ENCODE measurements at regions not wholly inside any gene's neighbourhood (a gene's known extent, or its start where the extent isn't known, plus 50 kb on each side); places are given as distances from the start of the nearest gene placed in this dataset.

DNA sequence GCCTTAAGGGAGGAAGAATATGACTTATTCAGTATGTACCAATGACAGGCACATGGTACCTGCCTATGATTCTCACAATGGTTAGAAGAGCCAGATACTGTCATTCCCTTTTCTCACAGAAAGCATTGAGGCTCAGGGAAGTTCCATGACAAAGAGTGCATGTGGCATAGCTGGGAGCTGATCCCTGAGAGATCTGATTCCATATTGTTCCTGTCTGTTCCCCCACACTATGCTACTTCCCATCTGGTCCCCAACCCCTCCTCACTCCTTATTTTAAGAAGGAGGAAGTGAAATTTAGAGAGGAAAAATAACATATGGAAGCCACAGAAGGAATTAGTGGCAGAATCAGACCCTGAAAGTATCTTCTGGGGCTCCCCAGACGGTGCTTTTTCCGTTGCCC, 500.0 kb downstream of the PLPP3 start:
- no peak for DNase-seq
- intact Hi-C loops (cut with DNase I) = no loop called here

DNA sequence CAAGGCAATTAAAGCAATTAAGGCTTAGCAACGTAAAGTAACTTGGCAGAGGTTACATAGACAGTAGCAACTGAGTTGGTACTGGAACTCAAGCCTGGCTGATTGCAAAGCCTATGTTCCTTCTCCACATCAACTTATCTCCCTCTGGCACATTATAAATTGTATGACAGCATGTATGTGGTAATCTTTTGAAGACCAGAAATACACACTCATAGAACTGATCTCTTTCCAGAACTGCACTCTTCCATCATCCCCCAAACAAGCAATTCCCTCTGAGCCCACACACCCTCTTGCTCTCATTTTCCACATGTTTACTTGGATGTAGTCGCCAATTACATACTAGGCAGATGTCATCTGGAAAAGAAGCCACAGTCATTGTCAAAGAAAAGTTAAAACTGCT, 502.2 kb downstream of the PLPP3 start:
- intact Hi-C loops (cut with DNase I) = no loop called here

GRCh38 chr1:56074007-56074651, 505.2 kb downstream of the PLPP3 start:
- intact Hi-C loops (cut with DNase I) = no loop called here

More for the DNA sequence above, 502.2 kb downstream of the PLPP3 start:
- no peak for DNase-seq

DNA sequence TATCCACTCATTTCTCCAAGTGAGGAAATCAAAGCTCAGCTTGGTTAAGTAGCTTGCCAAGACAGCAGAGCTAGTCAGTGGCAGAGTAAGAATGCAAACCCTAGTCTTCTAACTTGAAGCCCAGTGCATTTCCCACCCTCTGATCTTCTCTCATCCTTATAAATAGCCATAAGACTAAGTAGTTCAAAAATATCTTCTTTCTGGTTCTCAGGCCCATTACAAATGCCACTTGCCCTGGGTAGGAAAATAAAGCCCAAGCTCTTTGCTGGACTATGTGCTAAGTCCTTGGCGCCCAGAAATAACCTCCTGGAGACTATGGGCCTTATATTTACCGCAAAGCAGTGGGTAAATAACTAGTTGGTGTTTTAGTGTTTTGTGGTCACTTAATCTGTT, 505.8 kb downstream of the PLPP3 start:
- intact Hi-C loops (cut with DNase I) = no loop called here
- DNase-seq = no peak

More at GRCh38 chr1:56074007-56074651, 505.2 kb downstream of the PLPP3 start:
- peak in 3 of 42 donors; percentile 3 to 7 (median 4) for DNase-seq

DNA sequence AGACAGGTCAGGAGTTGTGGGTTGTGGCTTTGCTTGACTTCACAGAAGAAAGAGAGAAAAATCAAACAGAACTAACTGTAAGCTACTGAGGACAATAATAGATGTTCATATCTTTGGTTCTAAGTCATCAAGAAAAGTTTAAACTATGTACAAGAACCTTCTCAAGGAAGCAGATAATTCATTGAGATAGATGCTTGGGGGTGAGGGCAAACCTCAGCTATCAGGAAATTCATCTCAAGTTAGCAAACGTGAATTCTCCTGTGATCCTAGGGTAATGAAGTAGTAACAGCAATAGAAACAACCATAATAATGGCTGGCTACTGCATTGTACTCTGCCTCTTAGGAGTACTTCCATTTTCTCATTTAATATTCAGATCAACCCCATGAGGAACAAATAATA, 506.2 kb downstream of the PLPP3 start:
- intact Hi-C loops (cut with DNase I) = no loop called here

DNA sequence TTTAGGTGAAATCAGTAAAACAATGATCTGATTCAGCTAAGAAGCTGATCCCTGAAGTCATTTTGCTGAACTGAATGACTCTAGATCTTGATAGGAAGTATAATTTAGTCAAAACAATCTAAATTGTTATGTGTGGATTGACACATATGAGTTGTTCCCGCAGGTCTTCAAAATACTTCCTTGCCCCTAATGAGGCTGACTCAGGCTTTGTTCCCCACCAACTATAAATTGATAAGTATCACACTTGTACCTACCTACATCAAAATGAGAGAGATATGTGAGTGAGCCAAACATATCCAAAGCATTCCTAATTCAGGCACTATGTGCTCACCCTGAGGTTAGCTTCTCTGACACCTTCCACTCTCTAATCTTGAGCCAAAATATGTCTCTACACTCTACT, 507.1 kb downstream of the PLPP3 start:
- no peak for DNase-seq
- intact Hi-C loops (cut with DNase I) = no loop called here

More for the DNA sequence above, 506.2 kb downstream of the PLPP3 start:
- DNase-seq = no peak

DNA sequence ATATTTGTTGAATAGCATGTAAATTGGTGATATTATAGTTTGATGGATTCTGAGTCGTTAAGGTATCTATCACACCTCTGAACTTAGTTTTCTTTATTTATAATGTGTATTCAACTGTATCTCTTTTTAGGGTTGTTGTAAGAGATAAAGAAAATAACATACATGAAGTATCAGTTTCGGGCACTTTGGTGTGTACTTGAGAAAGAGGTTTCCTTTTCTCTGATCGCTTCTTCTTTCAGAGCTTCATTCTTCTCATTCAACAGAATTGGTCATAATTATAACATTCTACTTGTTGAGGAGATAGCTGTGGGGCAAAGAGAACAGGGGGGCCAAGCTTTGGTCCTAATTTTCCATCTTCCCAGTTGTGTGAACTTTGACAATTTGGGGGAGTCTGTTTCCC, 508.0 kb downstream of the PLPP3 start:
- DNase-seq = no peak
- intact Hi-C loops (cut with DNase I) = no loop called here

DNA sequence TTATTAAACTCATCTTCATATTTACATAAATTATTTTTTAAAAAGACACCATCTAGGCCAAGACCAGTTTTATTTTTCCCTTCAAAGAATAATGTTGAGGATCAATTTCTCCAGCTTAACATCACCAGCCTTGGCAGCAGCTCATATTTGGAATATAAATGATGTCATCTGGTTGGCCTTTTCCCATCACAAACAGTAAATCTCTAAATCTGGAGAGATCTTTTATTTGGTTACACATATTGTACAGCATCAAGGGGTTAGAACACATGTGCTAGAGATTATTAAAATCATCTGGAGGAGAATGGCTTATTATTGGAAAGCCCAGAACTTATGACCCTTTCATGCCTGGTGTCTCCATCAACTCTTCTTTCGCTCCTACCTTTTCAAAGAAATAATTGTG, 508.8 kb downstream of the PLPP3 start:
- intact Hi-C loops (cut with DNase I) = no loop called here
- DNase-seq = no peak

DNA sequence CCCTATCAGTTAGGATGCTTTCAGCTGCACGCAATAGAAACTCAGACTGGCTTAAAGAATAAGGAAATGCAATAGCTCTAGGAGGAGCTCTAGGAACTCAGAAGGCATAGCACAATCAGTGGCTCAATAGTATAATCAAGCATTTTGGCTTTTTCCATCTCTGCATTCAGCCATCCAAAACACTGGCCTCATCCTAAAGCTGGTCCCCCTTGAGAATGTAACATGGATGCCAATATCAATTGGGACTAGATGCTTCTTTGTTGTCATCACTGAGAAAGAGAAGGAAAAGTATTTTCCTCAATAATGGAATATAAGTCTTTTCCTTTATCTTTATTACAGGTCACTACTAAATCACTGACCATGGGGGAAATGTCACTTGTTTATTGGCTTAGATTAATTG, 509.5 kb downstream of the PLPP3 start:
- DNase-seq = no peak
- intact Hi-C loops (cut with DNase I) = no loop called here

DNA sequence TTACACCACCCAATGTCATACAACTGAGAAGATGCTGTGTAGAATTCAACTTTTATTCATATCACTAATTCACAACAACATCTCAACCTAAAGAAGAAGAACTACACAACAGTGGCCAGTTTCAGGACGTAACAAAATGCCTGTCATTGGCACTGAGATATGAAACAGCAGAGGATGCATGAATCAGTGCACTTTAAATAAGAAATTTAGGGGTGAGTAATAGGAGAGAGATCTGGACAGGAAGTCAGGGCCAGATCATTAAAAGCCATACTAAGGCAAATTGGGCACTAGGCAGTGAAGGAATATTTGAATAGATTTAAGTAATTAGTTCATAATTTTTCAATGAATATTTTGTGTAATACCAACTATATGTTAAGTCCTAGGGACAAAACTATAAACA, 510.5 kb downstream of the PLPP3 start:
- DNase-seq = no peak
- intact Hi-C loops (cut with DNase I) = no loop called here

- no peak for DNase-seq
- intact Hi-C loops (cut with DNase I) = no loop called here
These were observed 511.2 kb downstream of the PLPP3 start for GRCh38 chr1:56068210-56068609.

DNA sequence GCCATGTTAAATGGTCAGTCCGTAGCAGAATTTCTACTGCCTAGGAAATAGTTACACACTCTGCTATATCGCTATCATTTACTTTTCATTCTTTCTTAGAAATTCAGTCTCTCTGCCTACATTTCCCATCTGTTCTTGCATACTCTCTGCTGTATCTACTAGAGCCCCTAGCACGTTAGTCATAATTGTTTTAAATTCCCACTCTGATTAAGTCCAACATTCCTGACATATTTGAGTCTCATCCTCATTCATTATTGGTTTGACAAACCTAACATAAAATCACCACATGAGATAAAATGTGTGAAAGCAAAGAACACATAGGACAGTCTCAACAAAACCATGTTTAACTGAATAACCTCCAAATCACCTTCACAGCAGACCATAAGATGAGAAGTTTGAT, 513.6 kb downstream of the PLPP3 start:
- DNase-seq = no peak
- intact Hi-C loops (cut with DNase I) = no loop called here

DNA sequence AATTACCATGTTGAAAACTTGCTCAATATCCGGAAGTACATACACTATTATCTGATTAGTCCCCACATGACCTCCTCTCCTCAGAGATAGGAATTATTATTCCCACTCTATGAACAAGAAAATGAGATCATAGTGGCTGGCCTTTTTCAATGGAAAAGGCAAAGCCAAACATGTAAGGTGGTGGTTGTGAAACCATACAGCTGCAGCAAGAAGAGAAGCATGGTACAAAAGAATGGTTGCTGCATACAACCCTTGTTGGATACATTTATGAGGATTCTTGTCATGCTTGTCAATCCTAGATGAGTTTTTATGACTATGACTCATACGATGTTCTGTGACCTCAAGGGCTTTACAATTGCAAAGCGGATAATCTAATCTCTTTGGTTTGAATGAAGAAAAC, 514.7 kb downstream of the PLPP3 start:
- DNase-seq = no peak
- intact Hi-C loops (cut with DNase I) = no loop called here

DNA sequence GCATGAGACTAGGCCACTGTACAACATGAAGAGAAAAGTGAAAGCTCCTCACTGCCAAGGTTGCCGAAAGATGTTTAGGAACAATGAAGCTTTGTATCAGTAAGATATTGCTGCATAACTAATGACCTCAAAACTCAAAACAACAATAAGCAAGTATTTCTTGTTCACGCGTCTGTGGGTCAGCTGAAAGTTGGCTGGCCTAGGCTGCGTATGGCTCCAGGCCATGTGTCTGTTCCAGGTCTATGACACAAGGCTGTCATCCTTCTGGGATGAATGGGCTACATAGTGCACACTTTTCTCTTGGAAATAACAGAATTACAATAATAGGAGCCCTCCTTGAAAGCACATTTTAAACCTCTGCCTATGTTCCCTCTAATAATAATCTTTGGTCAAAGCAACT, 515.9 kb downstream of the PLPP3 start:
- intact Hi-C loops (cut with DNase I) = no loop called here
- peak in 41 of 42 donors; percentile 33 to 90 (median 69) for DNase-seq

DNA sequence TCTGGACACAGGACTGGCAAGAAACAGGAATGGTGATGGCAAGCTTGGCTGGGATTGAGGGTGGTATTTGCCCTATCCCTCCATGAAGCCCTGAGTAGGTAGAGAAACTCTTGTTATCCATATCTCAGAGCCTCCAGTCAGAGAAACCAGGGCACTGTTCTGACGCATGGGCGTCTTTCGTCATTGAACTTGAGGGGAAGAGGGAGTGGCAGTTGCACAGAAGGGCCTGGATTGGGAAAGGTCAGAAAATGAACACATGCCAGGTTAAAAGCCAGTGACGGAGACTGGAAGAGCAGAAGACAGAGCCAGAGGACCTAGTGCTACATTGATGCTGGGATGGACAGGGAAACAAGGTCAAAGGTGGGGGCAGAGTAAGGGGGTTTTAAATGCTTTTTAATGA, 516.7 kb downstream of the PLPP3 start:
- DNase-seq = no peak
- intact Hi-C loops (cut with DNase I) = no loop called here

GRCh38 chr1:56061824-56062223, 517.5 kb downstream of the PLPP3 start:
- intact Hi-C loops (cut with DNase I) = no loop called here
- DNase-seq = no peak

DNA sequence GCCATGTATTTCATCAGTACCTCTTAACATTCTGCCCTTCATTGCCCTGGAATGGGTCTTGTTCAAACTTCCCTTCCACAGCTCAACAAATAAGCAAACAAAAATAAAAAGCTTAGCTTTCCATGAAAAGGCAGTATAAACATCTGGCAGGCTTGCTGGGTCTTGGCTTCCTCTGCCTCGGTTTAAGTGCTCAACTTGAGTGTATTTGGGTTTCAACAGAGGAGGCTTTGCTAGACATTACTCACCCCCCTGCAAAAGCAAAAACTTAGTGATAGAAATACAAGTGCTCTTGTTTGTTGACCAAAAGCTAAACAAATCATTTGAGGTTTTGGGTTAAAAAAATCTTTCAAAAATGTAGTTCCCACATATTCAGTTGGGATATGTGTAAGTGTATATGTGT, 518.5 kb downstream of the PLPP3 start:
- intact Hi-C loops (cut with DNase I) = no loop called here
- DNase-seq = no peak

GRCh38 chr1:56057466-56058405, 521.6 kb downstream of the PLPP3 start:
- no peak for DNase-seq
- intact Hi-C loops (cut with DNase I) = no loop called here

DNA sequence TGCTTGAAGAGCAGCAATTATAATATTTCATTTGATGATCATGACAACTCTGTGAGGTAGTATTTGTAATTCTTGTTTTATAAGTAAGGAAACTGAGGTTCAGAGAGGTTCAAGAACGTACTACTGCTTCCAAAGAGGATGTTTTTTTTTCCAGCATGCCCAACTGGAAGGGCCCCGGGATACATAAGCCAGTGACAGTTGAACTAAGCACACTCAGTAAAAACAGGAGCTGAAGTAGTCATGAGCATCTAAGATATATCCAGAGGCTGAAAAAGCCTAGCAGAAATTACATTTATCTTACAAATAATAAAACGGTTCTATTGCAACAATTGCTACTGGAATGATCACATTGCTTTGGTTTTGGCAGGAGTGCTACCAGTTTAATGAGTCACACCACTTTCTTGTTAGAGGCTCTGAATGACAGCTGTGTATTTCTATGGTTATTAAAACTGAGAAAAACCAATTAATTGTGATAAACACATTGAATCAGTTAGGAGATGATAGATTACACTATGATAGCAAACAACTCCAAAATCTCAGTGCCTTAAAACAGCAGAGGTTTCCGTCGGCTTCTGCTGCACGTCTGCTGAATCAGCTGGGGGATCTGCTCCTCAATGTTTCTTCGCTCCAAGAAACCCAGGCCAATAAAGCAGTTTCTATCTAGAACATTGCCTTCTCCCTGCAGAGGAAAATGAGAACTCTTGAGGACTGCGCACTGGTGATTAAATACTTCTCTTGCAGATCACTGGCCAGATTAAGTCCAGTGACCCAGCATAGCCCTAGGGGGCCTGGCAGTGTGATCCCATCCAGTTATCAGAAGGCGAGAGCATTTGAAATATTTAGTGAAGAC, 522.7 kb downstream of the PLPP3 start:
- no peak for DNase-seq

GRCh38 chr1:56054959-56055358, 524.4 kb downstream of the PLPP3 start:
- intact Hi-C loops (cut with DNase I) = no loop called here
- DNase-seq = no peak

More for the DNA sequence above, 522.7 kb downstream of the PLPP3 start:
- intact Hi-C loops (cut with DNase I) = no loop called here
